ENCODE measurements at regions not wholly inside any gene's neighbourhood (a gene's known extent, or its start where the extent isn't known, plus 50 kb on each side); places are given as distances from the start of the nearest gene placed in this dataset.

DNA sequence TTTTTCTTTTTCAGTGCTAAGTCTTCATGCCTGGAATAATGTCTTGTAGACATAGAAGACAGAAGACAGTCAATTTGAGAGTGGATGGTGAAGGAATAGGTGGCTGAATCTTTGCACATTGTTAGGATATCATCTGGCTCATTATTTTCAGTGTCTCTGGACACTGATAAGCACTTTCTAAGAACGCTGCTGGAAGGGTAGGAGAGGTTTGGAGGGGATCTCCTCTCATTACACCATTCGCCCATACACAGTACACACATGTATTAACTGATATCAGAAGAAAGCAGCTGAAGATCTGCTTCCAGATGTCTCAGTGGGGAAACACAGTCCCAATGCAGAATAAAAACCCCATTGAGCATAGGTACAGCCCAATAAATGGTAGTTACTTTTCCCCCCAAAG is 461.1 kb upstream of the DCN start:
- Histone ChIP-seq H3K9ac (ENCODE audit: low read length) (no peak overlapping the region), H3K4me3 (ENCODE audit: low read length) (no peak overlapping the region), H3K79me2 (ENCODE audit: low read length) (no peaks in the 10 kb centered on the region), H3K4me2 (ENCODE audit: low read depth, low read length) (no peak overlapping the region), H3K27me3 (replicated peaks; ENCODE audit: insufficient read depth, low read length) (no peaks in the 10 kb centered on the region), H2AFZ (ENCODE audit: low read length) (no peak overlapping the region), H3K36me3 (replicated peaks; ENCODE audit: insufficient read depth, low read length) (no peaks in the 10 kb centered on the region), H3K9me3 (replicated peaks; ENCODE audit: insufficient read depth, low read length) (no peaks in the 10 kb centered on the region), H3K27ac (ENCODE audit: low read length) (no peak overlapping the region), H3K9me2 (replicated peaks; ENCODE audit: insufficient read depth, low read length) (no peaks in the 10 kb centered on the region), H4K20me1 (ENCODE audit: insufficient read depth, low read length) (no peaks in the 10 kb centered on the region), H3K4me1 (ENCODE audit: low read length) (no peaks in the 10 kb centered on the region), H3F3A (ENCODE audit: insufficient read depth, low read length) (no peaks in the 10 kb centered on the region)
- DNase-seq, result no peak
- TF ChIP-seq EZH2phosphoT487 (IDR thresholded peaks at IDR 0.05; ENCODE audit: low read length) (no peak), EZH2 (optimal IDR thresholded peaks at IDR 0.05; ENCODE audit: low read depth, low read length) (no peak)
- TF ChIP-seq, protein P1, sequence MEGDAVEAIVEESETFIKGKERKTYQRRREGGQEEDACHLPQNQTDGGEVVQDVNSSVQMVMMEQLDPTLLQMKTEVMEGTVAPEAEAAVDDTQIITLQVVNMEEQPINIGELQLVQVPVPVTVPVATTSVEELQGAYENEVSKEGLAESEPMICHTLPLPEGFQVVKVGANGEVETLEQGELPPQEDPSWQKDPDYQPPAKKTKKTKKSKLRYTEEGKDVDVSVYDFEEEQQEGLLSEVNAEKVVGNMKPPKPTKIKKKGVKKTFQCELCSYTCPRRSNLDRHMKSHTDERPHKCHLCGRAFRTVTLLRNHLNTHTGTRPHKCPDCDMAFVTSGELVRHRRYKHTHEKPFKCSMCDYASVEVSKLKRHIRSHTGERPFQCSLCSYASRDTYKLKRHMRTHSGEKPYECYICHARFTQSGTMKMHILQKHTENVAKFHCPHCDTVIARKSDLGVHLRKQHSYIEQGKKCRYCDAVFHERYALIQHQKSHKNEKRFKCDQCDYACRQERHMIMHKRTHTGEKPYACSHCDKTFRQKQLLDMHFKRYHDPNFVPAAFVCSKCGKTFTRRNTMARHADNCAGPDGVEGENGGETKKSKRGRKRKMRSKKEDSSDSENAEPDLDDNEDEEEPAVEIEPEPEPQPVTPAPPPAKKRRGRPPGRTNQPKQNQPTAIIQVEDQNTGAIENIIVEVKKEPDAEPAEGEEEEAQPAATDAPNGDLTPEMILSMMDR (IDR thresholded peaks at IDR 0.05; ENCODE audit: low read length), result no peak

DNA sequence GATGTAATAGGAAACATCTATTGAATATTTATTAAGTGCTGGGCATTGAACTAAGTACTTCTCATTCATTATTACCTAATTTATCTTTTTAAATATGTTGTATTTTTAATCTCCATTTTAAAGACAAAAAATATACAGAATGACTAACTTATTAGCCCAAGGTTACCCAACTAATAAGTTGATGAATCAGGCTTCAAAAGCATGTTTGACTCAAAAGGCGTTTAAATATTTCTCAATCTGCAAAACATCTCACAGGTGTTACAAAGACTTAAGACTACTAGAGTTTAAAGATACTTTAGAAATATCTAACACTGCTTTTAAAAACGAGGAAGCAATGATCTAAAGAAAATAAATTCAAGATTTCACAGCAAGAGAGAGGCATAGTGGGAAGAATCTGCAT is 457.4 kb upstream of the DCN start:
- Histone ChIP-seq H3F3A (ENCODE audit: insufficient read depth, low read length) (no peaks in the 10 kb centered on the region), H3K4me1 (ENCODE audit: low read length) (no peaks in the 10 kb centered on the region), H3K9ac (ENCODE audit: low read length) (no peak overlapping the region), H3K4me2 (ENCODE audit: low read depth, low read length) (no peak overlapping the region), H3K9me3 (replicated peaks; ENCODE audit: insufficient read depth, low read length) (no peaks in the 10 kb centered on the region), H3K27me3 (replicated peaks; ENCODE audit: insufficient read depth, low read length) (no peaks in the 10 kb centered on the region), H3K79me2 (ENCODE audit: low read length) (no peaks in the 10 kb centered on the region), H3K27ac (ENCODE audit: low read length) (no peak overlapping the region), H3K4me3 (ENCODE audit: low read length) (no peak overlapping the region), H3K36me3 (replicated peaks; ENCODE audit: insufficient read depth, low read length) (no peaks in the 10 kb centered on the region), H4K20me1 (ENCODE audit: insufficient read depth, low read length) (no peaks in the 10 kb centered on the region), H2AFZ (ENCODE audit: low read length) (no peak overlapping the region), H3K9me2 (replicated peaks; ENCODE audit: insufficient read depth, low read length) (no peaks in the 10 kb centered on the region)
- no peak for DNase-seq
- TF ChIP-seq EZH2 (optimal IDR thresholded peaks at IDR 0.05; ENCODE audit: low read depth, low read length) (no peak), EZH2phosphoT487 (IDR thresholded peaks at IDR 0.05; ENCODE audit: low read length) (no peak)
- TF ChIP-seq, protein P1 (IDR thresholded peaks at IDR 0.05; ENCODE audit: low read length), result no peak

DNA sequence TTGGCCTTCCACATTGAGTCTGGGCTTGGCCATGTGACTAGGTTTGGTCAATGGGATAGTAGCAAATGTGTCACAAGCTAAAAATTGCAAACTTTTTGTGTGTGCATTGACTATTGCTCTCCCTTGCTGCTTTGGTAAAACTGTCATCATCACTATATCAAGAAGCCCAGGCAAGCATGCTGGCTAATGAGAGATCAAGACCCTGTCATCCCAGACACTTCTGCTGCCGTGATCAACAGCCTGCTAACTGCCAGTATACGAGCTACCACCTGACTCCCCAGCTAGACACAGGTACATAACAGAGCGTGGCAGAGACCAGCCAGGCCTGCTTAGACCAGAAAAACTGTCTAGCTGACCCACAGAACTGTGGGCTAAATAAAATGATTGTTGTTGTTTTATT is 456.7 kb upstream of the DCN start:
- DNase-seq, result no peak
- H3K27me3 ChIP-seq (replicated peaks; ENCODE audit: insufficient read depth, low read length), result no peaks in the 10 kb centered on the region
- H3K9ac ChIP-seq (ENCODE audit: low read length), result no peak overlapping the region
- no peak overlapping the region for H3K27ac ChIP-seq (ENCODE audit: low read length)
- TF ChIP-seq EZH2 (optimal IDR thresholded peaks at IDR 0.05; ENCODE audit: low read depth, low read length) (no peak), EZH2phosphoT487 (IDR thresholded peaks at IDR 0.05; ENCODE audit: low read length) (no peak)
- TF ChIP-seq, protein P1 (IDR thresholded peaks at IDR 0.05; ENCODE audit: low read length), result no peak
- no peaks in the 10 kb centered on the region for H3K79me2 ChIP-seq (ENCODE audit: low read length)
- H2AFZ ChIP-seq (ENCODE audit: low read length), result no peak overlapping the region
- no peak overlapping the region for H3K4me2 ChIP-seq (ENCODE audit: low read depth, low read length)
- no peaks in the 10 kb centered on the region for H4K20me1 ChIP-seq (ENCODE audit: insufficient read depth, low read length)
- H3K9me2 ChIP-seq (replicated peaks; ENCODE audit: insufficient read depth, low read length), result no peaks in the 10 kb centered on the region
- no peaks in the 10 kb centered on the region for H3K36me3 ChIP-seq (replicated peaks; ENCODE audit: insufficient read depth, low read length)
- H3K4me1 ChIP-seq (ENCODE audit: low read length), result no peaks in the 10 kb centered on the region
- no peaks in the 10 kb centered on the region for H3K9me3 ChIP-seq (replicated peaks; ENCODE audit: insufficient read depth, low read length)
- H3K4me3 ChIP-seq (ENCODE audit: low read length), result no peak overlapping the region
- no peaks in the 10 kb centered on the region for H3F3A ChIP-seq (ENCODE audit: insufficient read depth, low read length)
